ENCODE measurements at regions not wholly inside any gene's neighbourhood (a gene's known extent, or its start where the extent isn't known, plus 50 kb on each side); places are given as distances from the start of the nearest gene placed in this dataset.
"Not testable (repeated sequence)": the region's sequence is repeated elsewhere in the genome, so short reads cannot be mapped to it uniquely, and the experiment has no call there.

DNA sequence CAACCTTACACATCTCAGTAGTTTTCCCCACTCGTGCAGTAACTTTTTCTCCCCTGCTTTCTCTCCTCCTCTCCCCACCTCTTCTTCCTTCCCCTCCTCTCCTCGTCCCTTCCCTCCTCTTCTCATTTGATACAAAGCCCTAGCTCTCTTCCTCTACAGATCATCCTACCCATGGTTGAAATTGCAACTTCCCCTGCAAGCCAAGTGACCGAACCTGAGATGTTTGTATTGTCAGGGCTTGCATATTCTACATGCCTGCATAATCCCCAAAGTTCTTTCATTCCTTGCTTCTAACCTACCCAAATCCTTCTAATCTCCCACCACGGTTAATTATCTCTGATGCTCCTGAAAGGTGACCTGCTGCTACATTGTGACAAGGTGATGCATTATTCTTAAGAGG, 408.6 kb upstream of the AMELY start:
- DNase-seq = not testable (repeated sequence)

DNA sequence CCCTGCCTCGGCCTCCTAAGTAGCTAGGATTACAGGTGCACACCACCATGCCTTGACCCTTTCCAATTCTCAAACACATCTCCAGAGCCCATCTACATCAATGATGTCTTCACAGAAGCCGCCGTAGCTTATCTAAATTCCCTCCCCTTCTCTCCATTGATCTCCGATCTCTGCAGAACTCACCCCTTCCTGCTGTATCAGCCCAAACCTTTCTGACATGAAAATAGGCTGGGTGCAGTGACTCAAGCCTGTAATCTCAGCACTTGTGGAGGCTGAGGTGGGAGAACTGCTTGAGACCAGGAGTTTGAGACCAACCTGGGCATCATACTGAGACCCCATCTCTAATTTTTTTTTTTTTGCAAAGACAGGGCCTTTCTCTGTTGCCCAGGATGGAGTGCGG, 406.6 kb upstream of the AMELY start:
- no peak for DNase-seq

DNA sequence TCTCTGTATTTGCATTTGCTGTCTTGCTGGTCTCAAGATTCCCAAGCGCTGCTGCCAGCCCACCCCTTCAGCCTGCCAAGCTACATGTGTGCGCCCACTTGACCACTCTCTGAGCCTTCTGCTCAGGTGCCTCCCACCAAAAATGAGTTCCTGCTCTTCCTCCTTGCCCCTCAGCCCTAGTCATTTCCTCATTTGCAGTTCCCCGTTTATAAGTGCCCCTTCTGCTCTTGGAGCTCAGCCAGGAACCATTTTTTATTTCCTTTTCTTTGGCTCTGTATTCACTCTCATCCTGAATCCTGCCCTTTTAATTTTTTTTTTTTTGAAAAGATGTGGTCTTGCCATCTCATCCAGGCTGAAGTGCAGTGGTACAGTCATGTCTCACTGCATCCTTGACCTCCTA, 406.0 kb upstream of the AMELY start:
- peak in 1 of 51 donors; percentile 0 for DNase-seq

DNA sequence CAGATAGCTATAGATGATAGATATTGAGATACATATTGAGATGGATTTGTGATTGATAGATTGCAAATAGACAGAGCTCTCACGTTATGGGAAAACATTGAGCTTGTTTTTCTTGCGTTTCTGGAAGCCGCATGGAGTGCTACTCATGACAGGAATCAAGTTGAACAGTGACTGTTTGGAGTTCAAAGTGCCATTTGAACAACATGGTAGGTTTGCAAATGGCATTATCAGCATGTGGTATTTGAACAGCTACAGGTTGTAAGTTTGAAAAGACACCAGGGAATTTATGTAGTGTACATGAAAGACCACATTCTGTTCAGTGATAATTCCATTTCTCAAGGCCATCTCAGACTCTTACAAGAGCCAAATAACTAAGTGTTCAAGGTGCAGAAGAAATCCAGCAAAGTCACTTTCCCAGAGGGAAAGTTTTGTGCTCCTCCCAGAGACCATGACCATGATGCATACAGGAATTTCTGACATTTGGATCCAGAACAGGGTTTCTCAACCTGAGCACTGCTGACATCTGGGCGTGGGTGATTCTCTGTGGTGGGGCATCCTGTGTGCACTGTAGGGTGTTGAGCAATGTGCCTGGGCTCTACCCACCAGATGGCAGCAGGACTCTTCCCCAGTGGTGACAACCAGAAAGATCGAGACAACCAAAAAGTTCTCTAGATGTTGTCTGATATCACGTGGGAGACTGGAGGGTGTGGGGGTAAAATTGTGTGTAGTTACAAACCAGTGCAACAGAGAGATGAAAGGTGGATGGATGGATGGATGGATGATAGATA, 399.1 kb upstream of the AMELY start:
- no peak for DNase-seq

DNA sequence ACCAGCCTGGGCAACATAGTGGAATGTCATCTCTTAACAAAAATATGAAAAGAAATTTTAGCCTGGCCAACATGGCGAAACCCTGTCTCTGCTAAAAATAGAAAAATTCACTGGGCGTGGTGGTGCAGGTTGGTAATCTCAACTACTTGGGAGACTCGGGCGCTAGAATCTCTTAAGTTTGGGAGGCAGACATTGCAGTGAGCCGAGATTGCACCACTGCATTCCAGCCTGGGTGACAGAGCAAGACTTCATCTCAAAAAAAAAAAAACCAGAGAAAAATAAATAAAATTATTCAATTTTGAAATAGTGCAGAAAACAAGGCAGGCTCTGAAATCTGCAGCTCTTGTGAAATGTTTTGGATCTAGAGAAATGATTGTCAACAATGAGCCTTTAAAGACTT, 397.3 kb upstream of the AMELY start:
- no peak for DNase-seq

DNA sequence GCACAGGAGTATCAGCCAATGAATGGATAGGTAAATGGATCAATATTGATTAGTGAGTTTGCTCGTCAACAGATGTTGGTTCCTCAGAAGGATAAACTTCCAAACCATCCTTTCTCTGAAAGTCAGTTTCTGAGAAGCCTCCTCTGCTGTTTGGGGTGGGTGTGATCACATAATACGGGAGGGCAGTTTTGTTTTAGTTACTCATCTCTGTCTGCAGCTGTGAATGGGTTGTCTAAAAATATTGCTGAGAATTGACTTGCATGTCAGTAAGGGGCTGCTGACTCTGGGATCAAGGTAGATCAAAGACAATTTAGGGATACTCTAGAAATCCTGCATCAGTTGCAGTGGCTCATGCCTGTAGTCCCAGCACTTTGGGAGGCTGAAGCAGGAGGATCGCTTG, 390.8 kb upstream of the AMELY start:
- DNase-seq = no peak

GRCh38 chrY:7299960-7300359, 388.4 kb upstream of the AMELY start:
- no peak for DNase-seq

- DNase-seq = no peak
These were observed 380.6 kb upstream of the AMELY start for GRCh38 chrY:7292113-7292512.

DNA sequence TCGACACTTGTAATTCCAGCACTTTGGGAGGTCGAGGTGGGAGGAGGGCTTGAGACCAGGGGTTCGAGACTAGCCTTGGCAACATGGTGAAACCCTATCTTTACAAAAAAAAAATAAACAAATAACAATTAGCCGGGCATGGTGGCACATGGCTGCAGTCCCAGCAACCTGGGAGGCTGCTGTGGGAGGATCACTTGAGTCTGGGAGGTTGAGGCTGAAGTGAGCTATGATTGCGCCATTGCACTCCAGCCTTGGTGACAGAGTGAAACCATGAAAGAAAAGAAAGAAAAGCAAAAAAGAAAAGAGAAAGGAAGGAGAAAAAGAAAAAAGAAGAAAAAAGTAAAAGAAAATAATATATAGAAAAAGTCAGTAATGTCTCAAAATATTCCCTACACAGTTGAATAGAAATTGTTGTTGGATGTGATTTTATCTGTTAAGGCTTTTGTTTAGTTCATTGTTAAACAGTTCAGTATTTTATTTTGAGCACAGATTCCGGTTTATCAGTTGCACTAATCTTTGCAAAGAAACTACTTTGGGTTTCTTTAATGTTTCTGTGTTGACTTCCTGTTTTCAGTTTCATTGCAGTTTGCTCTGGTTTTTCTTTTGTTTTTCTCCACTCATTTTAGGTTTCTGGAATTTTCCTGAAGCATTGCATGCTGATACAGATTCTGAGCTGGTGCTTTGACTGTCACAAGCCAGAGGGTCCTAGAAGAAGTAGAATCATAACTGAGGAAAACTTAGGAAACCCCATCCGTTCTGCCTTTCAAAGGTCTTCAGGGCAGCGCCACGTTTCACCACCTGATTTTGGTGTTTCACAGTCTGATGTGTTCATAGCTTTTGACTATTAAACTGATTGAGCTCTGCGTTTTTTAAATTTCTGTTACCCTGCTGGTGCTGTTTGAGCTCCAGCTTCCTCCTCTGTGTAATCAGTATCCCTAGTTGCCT, 378.6 kb upstream of the AMELY start:
- DNase-seq = no peak

DNA sequence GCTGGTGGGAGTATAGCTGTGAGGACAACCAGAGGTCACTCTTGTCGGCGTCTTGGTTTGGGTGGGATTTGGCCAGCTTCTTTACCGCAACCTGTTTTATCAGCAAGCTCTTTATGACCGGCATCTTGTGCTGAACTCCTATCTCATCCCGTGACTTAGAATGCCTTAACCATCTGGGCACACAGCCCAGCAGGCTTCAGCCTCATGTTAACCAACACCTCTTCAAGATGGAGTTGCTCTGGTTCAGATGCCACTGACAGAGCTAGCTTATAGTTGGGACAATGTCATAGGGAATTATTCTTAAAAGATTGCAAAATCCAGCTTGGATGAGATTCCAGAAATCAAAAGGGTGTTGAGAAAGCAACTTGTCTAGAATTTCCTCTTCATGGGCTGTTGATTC, 377.1 kb upstream of the AMELY start:
- no peak for DNase-seq

DNA sequence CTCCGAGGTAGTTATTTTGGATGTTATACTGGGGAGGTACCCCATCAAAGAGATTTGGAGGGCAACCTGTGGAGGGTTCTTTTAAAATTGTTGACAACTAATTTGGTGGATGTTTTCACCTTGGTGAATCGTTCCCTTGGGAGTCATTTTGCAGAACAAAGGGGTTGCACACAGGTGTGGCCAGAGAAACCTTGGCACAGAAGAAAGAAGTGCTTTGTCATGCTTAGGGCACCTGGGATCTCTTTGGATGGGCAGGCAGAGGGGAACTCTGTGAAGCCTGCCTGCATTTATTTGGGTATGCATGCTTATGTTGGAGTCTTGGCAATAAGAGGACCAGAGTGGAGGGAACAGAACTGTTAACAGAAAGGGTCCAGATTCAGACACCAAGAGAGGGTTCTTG, 376.4 kb upstream of the AMELY start:
- not testable (repeated sequence) for DNase-seq

GRCh38 chrY:7285388-7285787, 373.8 kb upstream of the AMELY start:
- no peak for DNase-seq

GRCh38 chrY:7283001-7283400, 371.4 kb upstream of the AMELY start:
- no peak for DNase-seq

DNA sequence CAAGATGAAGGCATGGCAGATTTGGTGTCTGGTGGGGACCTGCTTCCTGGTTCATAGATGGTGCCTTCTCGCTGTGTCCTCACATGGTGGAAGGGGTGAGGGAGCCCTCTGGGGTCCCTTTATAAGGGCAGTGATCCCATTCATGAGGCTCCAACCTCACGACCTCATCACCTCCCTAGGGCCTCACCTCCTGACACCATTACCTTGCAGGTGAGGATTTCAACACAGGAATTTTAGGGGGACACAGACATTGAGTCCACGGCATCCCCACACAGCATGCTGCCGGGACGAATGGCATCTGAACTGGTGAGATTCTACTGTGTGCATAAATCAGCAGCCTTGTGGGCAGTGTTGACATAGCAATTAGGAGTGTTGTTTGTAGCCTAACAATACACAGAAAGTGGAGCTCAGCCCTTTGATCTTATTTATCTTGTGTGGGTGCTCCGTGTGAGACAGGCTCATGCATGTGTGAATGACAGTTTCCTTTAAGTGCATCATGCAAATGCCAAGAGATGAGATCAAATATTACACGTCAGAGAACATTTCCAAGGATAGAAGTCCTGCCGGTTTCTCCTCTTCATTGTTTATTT, 368.7 kb upstream of the AMELY start:
- DNase-seq = not testable (repeated sequence)

GRCh38 chrY:7275751-7276150, 364.2 kb upstream of the AMELY start:
- peak in 3 of 51 donors; percentile 0 for DNase-seq

- DNase-seq = peak in 3 of 51 donors; percentile 0
These were observed 363.5 kb upstream of the AMELY start for GRCh38 chrY:7275014-7275413.

DNA sequence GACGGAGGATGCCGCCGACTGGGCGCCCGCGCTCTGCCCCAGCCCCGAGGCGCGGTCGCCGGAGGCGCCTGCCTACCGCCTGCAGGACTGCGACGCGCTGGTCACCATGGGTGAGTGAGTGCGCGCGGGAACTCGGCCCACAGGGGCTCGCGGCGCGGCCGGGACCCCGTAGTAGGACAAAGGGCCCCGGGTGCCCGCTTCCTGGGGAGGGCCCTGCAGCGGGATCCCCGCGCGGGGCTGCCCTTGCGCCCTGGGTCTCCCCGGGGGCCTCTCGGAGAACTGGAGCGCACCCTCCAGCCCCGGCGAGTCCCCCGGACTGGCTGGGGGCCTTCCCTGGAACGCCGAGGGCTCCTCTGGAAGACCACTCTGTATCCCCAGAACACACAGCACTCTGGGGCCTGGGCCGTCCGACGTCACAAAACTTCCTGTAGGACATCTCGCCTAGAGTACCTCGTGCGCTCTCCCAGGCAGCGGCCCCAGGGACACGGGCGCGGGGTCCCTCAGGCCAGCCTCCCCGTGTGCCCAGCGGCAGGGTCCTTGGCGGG, 362.9 kb upstream of the AMELY start:
- peak in 9 of 51 donors; percentile 0 to 5 (median 0) for DNase-seq

DNA sequence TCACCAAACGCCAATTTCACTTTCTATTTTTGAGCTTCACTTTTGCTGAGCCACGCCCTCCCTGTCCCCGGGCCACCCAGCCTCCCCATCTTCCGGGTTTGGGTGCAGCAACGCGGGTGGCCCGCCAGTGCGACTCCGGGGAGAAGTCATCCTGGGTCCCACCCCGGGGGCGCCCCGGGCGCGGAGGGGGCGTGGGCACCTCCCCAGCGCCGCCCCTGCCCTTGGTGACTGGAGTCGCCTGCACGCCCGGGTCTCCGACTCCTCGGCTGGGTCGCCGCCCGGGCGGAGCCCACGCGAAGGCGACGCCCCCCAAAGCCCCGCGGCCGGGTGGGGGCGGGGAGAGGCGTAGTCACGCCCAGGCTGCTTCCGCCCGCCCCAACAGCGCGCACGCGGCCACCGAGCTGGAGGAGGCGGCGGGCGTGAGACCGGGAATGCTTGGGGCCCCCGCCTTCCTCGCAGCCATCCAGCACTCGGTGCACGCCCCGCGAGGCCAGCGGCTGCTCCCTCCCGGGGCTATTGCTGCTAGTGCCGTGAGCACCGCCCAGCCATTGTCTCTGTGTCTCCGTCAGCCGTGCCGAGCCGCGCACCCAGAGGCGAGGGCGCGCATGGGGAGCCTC, 362.1 kb upstream of the AMELY start:
- peak in 28 of 51 donors; percentile 0 to 47 (median 12) for DNase-seq

DNA sequence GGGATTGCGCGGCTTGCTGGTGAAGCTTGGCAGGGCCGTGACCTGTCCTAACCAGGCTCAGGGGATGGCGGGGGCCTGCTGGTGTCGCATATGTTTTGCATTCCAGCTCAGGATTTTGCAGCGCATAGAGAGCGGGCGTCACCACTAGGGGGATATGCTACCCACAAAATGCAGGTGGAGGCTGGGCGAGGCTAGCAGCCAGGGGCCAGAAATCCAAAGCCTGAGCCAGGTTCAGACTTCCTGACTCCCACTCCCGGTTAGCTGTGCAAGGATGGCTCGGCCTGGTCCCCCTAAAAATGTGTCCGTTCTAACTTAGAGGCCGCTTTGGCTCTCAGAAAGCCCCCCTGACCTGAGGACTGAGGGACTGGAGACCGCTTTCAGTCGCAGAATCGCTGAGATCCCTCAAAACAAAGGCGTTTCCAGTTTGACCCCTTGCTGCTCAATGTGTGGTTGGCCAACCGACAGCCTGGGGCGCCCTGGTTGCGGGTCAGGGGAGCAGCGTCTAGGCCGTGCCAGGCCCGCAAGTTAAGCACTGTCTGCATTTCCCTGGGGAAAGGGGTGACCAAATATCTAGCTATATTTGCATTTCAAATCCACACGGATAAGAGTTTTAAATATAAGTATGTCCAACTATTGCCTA, 361.1 kb upstream of the AMELY start:
- peak in 22 of 51 donors; percentile 0 to 14 (median 1) for DNase-seq

DNA sequence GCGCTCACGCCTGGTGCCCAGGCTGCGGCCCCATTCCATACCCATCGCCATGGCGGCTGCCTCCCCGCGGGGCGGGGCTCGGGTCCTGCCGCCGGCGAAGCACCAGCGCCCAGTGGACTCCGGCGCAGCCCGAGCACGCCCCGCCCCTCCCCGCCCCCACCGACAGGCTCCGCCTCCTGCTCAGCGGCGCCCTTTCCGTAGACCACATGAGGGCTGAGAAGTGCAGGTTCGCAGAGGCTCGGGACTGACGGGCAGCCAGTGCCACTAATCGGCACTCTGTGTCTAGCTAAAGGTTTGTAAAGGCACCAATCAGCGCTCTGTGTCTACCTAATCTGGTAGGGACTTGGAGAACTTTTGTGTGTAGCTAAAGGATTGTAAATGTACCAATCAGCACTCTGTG, 352.2 kb upstream of the AMELY start:
- no peak for DNase-seq

GRCh38 chrY:7262531-7262930, 351.0 kb upstream of the AMELY start:
- no peak for DNase-seq

Data from hypothalamus (tissue), 51 donors.